ENCODE measurements at regions not wholly inside any gene's neighbourhood (a gene's known extent, or its start where the extent isn't known, plus 50 kb on each side); places are given as distances from the start of the nearest gene placed in this dataset.
A peak's percentile ranks its signal among the peaks of the same experiment; 100 is the strongest.

DNA sequence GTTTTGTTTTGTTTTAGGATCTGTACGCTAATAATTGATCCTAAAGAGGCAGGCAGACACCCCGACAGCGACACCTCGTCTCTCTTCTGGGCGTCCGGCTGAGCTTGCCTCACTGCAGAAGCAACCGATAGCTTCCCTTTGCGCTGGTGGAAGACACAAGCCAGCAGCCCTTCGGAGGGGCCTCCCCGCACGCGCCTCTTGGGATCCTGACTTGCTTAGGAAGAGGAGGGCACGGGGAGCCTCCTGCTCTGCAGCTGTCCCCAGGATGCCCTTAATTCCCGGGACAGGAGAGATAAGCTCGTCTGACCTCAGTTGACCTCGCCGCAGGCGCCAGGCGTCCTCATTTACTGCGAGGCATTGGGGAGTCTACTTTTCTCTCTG lies 94.0 kb downstream of the CD83 start:
- Histone ChIP-seq H4K20me1 (ENCODE audit: control insufficient read depth, insufficient read depth) (no peaks in the 10 kb centered on the region), H3K27me3 (replicated peaks in 1 of 2; ENCODE audit: control insufficient read depth in 2 of 2, insufficient read depth in 2 of 2, low read length in 1 of 2) (no peaks in the 10 kb centered on the region), H2AFZ (ENCODE audit: control insufficient read depth, low read depth, low read length) (peak overlapping the region; percentile 80), H3K4me1 (ENCODE audit: control insufficient read depth, insufficient read depth, low read length) (peaks cover 16% of the 10 kb centered on the region), H3K4me2 (ENCODE audit: control insufficient read depth, insufficient read depth) (peak overlapping the region; percentile 91), H3K36me3 (ENCODE audit: control insufficient read depth in 2 of 2, insufficient read depth in 2 of 2, low read length in 1 of 2) (no peaks in the 10 kb centered on the region), H3K9me3 (replicated peaks; ENCODE audit: control insufficient read depth, insufficient read depth, low read length) (no peaks in the 10 kb centered on the region), H3K27ac (ENCODE audit: control insufficient read depth, insufficient read depth) (no peak overlapping the region), H3K9ac (ENCODE audit: control insufficient read depth, insufficient read depth, low read length) (peak overlapping the region; percentile 47; the same call in 1 of the 2 replicates), H3K4me3 (peak overlapping the region; percentile 78), H3K79me2 (ENCODE audit: control insufficient read depth, insufficient read depth, low read length) (no peaks in the 10 kb centered on the region)
- in situ Hi-C loops (cut with MboI) (loop anchor here (5.0 to 25.0 kb wide), 4 partner anchors 1036 to 1401 kb away; partner anchors contain the start of gene JARID2), intact Hi-C loops (cut with micrococcal nuclease; ENCODE audit: unreplicated experiment) (loop anchor here (1.0 to 5.0 kb wide), 6 partner anchors 106 to 1411 kb away; no protein-coding TSS in a partner anchor)
- CTCF ChIA-PET = interaction anchor here (0.6 to 1.7 kb wide), 15 partner anchors 11 to 1411 kb away, joined by 3 to 7 read pairs (median 3); no protein-coding TSS in a partner anchor
- RAD21 ChIA-PET (ENCODE audit: unreplicated experiment) = interaction anchor here (0.6 to 2.2 kb wide), 8 partner anchors 13 to 1412 kb away, joined by 3 to 7 read pairs (median 4); no protein-coding TSS in a partner anchor
- DNase-seq (ENCODE audit: low read depth, low spot score) (no peak), FAIRE-seq (no peak), ATAC-seq (no peak)
- POLR2A ChIA-PET = interaction anchor here (0.6 kb wide), 1 partner anchor 963 kb away, joined by 4 read pairs; no protein-coding TSS in a partner anchor
- SMC1A ChIA-PET (ENCODE audit: uncharacterized antibody, unreplicated experiment) = interaction anchor here (0.7 to 2.5 kb wide), 7 partner anchors 12 to 1227 kb away, joined by 3 to 14 read pairs (median 5); no protein-coding TSS in a partner anchor
- BruUV-seq (replicated peaks) = no TSS peak
- WGBS (ENCODE audit: insufficient coverage, insufficient replicate concordance, low lambda C conversion rate, missing lambda C conversion rate) = 27% methylated on average over 20 of the region's 20 CpGs
- TF ChIP-seq POLR2AphosphoS5 (IDR thresholded peaks at IDR 0.05; ENCODE audit: low read length) (no peak), EED (IDR thresholded peaks at IDR 0.05; ENCODE audit: low read depth) (peak; percentile 33; the same call in 1 of the 2 replicates), FOS (IDR thresholded peaks at IDR 0.05; ENCODE audit: borderline replicate concordance, extremely low read depth, insufficient read length) (no peak), STAT3 (IDR thresholded peaks at IDR 0.05; ENCODE audit: low read depth, low read length) (no peak), ZZZ3 (IDR thresholded peaks at IDR 0.05; ENCODE audit: control insufficient read depth, insufficient read length, low read depth) (no peak), ZNF217 (IDR thresholded peaks at IDR 0.05) (no peak), NR2F1 (conservative IDR thresholded peaks at IDR 0.05) (peak; percentile 41; the same call in 1 of the 2 replicates)
- TF ChIP-seq, protein P1, sequence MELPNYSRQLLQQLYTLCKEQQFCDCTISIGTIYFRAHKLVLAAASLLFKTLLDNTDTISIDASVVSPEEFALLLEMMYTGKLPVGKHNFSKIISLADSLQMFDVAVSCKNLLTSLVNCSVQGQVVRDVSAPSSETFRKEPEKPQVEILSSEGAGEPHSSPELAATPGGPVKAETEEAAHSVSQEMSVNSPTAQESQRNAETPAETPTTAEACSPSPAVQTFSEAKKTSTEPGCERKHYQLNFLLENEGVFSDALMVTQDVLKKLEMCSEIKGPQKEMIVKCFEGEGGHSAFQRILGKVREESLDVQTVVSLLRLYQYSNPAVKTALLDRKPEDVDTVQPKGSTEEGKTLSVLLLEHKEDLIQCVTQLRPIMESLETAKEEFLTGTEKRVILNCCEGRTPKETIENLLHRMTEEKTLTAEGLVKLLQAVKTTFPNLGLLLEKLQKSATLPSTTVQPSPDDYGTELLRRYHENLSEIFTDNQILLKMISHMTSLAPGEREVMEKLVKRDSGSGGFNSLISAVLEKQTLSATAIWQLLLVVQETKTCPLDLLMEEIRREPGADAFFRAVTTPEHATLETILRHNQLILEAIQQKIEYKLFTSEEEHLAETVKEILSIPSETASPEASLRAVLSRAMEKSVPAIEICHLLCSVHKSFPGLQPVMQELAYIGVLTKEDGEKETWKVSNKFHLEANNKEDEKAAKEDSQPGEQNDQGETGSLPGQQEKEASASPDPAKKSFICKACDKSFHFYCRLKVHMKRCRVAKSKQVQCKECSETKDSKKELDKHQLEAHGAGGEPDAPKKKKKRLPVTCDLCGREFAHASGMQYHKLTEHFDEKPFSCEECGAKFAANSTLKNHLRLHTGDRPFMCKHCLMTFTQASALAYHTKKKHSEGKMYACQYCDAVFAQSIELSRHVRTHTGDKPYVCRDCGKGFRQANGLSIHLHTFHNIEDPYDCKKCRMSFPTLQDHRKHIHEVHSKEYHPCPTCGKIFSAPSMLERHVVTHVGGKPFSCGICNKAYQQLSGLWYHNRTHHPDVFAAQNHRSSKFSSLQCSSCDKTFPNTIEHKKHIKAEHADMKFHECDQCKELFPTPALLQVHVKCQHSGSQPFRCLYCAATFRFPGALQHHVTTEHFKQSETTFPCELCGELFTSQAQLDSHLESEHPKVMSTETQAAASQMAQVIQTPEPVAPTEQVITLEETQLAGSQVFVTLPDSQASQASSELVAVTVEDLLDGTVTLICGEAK (IDR thresholded peaks at IDR 0.05; ENCODE audit: borderline replicate concordance) = 0 out of 2 replicates have a peak, but pooled peaks have one; percentile 30
- TF ChIP-seq, protein P2, sequence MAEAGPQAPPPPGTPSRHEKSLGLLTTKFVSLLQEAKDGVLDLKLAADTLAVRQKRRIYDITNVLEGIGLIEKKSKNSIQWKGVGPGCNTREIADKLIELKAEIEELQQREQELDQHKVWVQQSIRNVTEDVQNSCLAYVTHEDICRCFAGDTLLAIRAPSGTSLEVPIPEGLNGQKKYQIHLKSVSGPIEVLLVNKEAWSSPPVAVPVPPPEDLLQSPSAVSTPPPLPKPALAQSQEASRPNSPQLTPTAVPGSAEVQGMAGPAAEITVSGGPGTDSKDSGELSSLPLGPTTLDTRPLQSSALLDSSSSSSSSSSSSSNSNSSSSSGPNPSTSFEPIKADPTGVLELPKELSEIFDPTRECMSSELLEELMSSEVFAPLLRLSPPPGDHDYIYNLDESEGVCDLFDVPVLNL (IDR thresholded peaks at IDR 0.05; ENCODE audit: low read depth, low read length) = no peak
- TF ChIP-seq, protein P3, sequence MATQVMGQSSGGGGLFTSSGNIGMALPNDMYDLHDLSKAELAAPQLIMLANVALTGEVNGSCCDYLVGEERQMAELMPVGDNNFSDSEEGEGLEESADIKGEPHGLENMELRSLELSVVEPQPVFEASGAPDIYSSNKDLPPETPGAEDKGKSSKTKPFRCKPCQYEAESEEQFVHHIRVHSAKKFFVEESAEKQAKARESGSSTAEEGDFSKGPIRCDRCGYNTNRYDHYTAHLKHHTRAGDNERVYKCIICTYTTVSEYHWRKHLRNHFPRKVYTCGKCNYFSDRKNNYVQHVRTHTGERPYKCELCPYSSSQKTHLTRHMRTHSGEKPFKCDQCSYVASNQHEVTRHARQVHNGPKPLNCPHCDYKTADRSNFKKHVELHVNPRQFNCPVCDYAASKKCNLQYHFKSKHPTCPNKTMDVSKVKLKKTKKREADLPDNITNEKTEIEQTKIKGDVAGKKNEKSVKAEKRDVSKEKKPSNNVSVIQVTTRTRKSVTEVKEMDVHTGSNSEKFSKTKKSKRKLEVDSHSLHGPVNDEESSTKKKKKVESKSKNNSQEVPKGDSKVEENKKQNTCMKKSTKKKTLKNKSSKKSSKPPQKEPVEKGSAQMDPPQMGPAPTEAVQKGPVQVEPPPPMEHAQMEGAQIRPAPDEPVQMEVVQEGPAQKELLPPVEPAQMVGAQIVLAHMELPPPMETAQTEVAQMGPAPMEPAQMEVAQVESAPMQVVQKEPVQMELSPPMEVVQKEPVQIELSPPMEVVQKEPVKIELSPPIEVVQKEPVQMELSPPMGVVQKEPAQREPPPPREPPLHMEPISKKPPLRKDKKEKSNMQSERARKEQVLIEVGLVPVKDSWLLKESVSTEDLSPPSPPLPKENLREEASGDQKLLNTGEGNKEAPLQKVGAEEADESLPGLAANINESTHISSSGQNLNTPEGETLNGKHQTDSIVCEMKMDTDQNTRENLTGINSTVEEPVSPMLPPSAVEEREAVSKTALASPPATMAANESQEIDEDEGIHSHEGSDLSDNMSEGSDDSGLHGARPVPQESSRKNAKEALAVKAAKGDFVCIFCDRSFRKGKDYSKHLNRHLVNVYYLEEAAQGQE (IDR thresholded peaks at IDR 0.05; ENCODE audit: low read depth, low read length) = no peak
- TF ChIP-seq, protein P4, sequence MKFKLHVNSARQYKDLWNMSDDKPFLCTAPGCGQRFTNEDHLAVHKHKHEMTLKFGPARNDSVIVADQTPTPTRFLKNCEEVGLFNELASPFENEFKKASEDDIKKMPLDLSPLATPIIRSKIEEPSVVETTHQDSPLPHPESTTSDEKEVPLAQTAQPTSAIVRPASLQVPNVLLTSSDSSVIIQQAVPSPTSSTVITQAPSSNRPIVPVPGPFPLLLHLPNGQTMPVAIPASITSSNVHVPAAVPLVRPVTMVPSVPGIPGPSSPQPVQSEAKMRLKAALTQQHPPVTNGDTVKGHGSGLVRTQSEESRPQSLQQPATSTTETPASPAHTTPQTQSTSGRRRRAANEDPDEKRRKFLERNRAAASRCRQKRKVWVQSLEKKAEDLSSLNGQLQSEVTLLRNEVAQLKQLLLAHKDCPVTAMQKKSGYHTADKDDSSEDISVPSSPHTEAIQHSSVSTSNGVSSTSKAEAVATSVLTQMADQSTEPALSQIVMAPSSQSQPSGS (IDR thresholded peaks at IDR 0.05; ENCODE audit: low read length) = no peak
- TF ChIP-seq, protein P5, sequence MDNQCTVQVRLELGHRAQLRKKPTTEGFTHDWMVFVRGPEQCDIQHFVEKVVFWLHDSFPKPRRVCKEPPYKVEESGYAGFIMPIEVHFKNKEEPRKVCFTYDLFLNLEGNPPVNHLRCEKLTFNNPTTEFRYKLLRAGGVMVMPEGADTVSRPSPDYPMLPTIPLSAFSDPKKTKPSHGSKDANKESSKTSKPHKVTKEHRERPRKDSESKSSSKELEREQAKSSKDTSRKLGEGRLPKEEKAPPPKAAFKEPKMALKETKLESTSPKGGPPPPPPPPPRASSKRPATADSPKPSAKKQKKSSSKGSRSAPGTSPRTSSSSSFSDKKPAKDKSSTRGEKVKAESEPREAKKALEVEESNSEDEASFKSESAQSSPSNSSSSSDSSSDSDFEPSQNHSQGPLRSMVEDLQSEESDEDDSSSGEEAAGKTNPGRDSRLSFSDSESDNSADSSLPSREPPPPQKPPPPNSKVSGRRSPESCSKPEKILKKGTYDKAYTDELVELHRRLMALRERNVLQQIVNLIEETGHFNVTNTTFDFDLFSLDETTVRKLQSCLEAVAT (IDR thresholded peaks at IDR 0.05) = peak; percentile 82

Measured in GM12878 (cell line).